ENCODE measurements at regions not wholly inside any gene's neighbourhood (a gene's known extent, or its start where the extent isn't known, plus 50 kb on each side); places are given as distances from the start of the nearest gene placed in this dataset.

GRCh38 chr2:207235621-207236020, 69.9 kb upstream of the KLF7 start:
- TF ChIP-seq CTCF (IDR thresholded peaks at IDR 0.05; ENCODE audit: insufficient read depth, low read length) (no peak), GABPA (IDR thresholded peaks at IDR 0.05; ENCODE audit: low read depth) (no peak), POLR2AphosphoS5 (IDR thresholded peaks at IDR 0.05; ENCODE audit: low read depth) (no peak), REST (IDR thresholded peaks at IDR 0.05; ENCODE audit: insufficient replicate concordance, low read depth) (no peak)

All from HL-60 (cell line).